Activated T-cell treated with anti-CD3 and anti-CD28 coated beads, Interleukin-2, amount 50 U/mL, for 24 hours (primary cell): ENCODE measurements at regions not wholly inside any gene's neighbourhood (a gene's known extent, or its start where the extent isn't known, plus 50 kb on each side); places are given as distances from the start of the nearest gene placed in this dataset.
"Not testable (repeated sequence)": the region's sequence is repeated elsewhere in the genome, so short reads cannot be mapped to it uniquely, and the experiment has no call there.

Experiments used
- DNase-seq: peaks from one replicate; pipeline ENCODE4 v3.0.0-alpha.2; 2020
- H3K27ac Mint-ChIP-seq: 2 replicates; pipeline ENCODE4 v1.8.0; 2020; ENCODE audit warnings: mild to moderate bottlenecking, mixed read lengths
- H3K27me3 Mint-ChIP-seq: 2 replicates; pipeline ENCODE4 v1.8.0; 2020; ENCODE audit warnings: mixed read lengths
- H3K36me3 Mint-ChIP-seq: 2 replicates; pipeline ENCODE4 v1.8.0; 2020; ENCODE audit warnings: low read depth, mixed read lengths
- H3K4me1 Mint-ChIP-seq: 2 replicates; pipeline ENCODE4 v1.8.0; 2020; ENCODE audit warnings: low read depth, mixed read lengths
- H3K4me3 Mint-ChIP-seq: 2 replicates; pipeline ENCODE4 v1.8.0; 2020; ENCODE audit warnings: mild to moderate bottlenecking, moderate library complexity, mixed read lengths
- H3K9me3 Mint-ChIP-seq: 2 replicates; pipeline ENCODE4 v1.8.0; 2020; ENCODE audit warnings: mixed read lengths

- peak; percentile 65 for DNase-seq
- Mint-ChIP-seq H3K36me3 (no peaks in the 10 kb centered on the region), H3K4me1 (peaks cover 11% of the 10 kb centered on the region), H3K4me3 (peak overlapping the region; percentile 79), H3K9me3 (no peaks in the 10 kb centered on the region), H3K27me3 (peaks cover 76% of the 10 kb centered on the region), H3K27ac (peak overlapping the region; percentile 63)
These were observed 118.4 kb upstream of the PRSS3 start for GRCh38 chr9:33676746-33677505.

GRCh38 chr9:33677506-33677809, 117.9 kb upstream of the PRSS3 start:
- no peak for DNase-seq
- peak overlapping the region; percentile 79 for H3K4me3 Mint-ChIP-seq
- H3K4me1 Mint-ChIP-seq = peaks cover 11% of the 10 kb centered on the region
- H3K36me3 Mint-ChIP-seq = no peaks in the 10 kb centered on the region
- no peaks in the 10 kb centered on the region for H3K9me3 Mint-ChIP-seq
- peak overlapping the region; percentile 63 for H3K27ac Mint-ChIP-seq
- H3K27me3 Mint-ChIP-seq = peaks cover 78% of the 10 kb centered on the region

- H3K36me3 Mint-ChIP-seq = no peaks in the 10 kb centered on the region
- H3K9me3 Mint-ChIP-seq = no peaks in the 10 kb centered on the region
- H3K4me1 Mint-ChIP-seq = peaks cover 11% of the 10 kb centered on the region
- H3K27ac Mint-ChIP-seq = no peak overlapping the region
- no peak overlapping the region for H3K4me3 Mint-ChIP-seq
- DNase-seq = no peak
- H3K27me3 Mint-ChIP-seq = peaks cover 77% of the 10 kb centered on the region
These were observed 117.4 kb upstream of the PRSS3 start for GRCh38 chr9:33677961-33678360.

GRCh38 chr9:33682551-33682950, 112.8 kb upstream of the PRSS3 start:
- H3K27ac Mint-ChIP-seq = no peak overlapping the region
- no peaks in the 10 kb centered on the region for H3K36me3 Mint-ChIP-seq
- no peak overlapping the region for H3K4me3 Mint-ChIP-seq
- no peaks in the 10 kb centered on the region for H3K9me3 Mint-ChIP-seq
- peaks cover 64% of the 10 kb centered on the region for H3K27me3 Mint-ChIP-seq
- H3K4me1 Mint-ChIP-seq = no peaks in the 10 kb centered on the region
- DNase-seq = no peak

- Mint-ChIP-seq H3K4me3 (no peak overlapping the region), H3K36me3 (no peaks in the 10 kb centered on the region), H3K27ac (no peak overlapping the region), H3K4me1 (no peaks in the 10 kb centered on the region), H3K9me3 (no peaks in the 10 kb centered on the region), H3K27me3 (peaks cover 53% of the 10 kb centered on the region)
- DNase-seq = no peak
These were observed 110.5 kb upstream of the PRSS3 start for GRCh38 chr9:33684831-33685230.

- DNase-seq = no peak
- H3K36me3 Mint-ChIP-seq = no peaks in the 10 kb centered on the region
- H3K4me1 Mint-ChIP-seq = peaks cover 4% of the 10 kb centered on the region
- no peak overlapping the region for H3K4me3 Mint-ChIP-seq
- H3K27me3 Mint-ChIP-seq = peaks cover 38% of the 10 kb centered on the region
- H3K27ac Mint-ChIP-seq = no peak overlapping the region
- no peaks in the 10 kb centered on the region for H3K9me3 Mint-ChIP-seq
These were observed 108.4 kb upstream of the PRSS3 start for GRCh38 chr9:33686942-33687341.

- DNase-seq = no peak
- no peak overlapping the region for H3K27ac Mint-ChIP-seq
- H3K27me3 Mint-ChIP-seq = peaks cover 30% of the 10 kb centered on the region
- H3K9me3 Mint-ChIP-seq = no peaks in the 10 kb centered on the region
- H3K36me3 Mint-ChIP-seq = no peaks in the 10 kb centered on the region
- H3K4me1 Mint-ChIP-seq = peaks cover 4% of the 10 kb centered on the region
- no peak overlapping the region for H3K4me3 Mint-ChIP-seq
These were observed 107.6 kb upstream of the PRSS3 start for GRCh38 chr9:33687779-33688178.

GRCh38 chr9:33690143-33690933, 105.0 kb upstream of the PRSS3 start:
- no peak overlapping the region for H3K4me3 Mint-ChIP-seq
- H3K27ac Mint-ChIP-seq = no peak overlapping the region

GRCh38 chr9:33695299-33695698, 100.1 kb upstream of the PRSS3 start:
- Mint-ChIP-seq H3K27me3 (peaks cover 28% of the 10 kb centered on the region), H3K9me3 (no peaks in the 10 kb centered on the region), H3K4me1 (peaks cover 13% of the 10 kb centered on the region), H3K27ac (no peak overlapping the region), H3K4me3 (no peak overlapping the region), H3K36me3 (no peaks in the 10 kb centered on the region)
- DNase-seq = no peak

More at GRCh38 chr9:33690143-33690933, 105.0 kb upstream of the PRSS3 start:
- H3K36me3 Mint-ChIP-seq = no peaks in the 10 kb centered on the region
- H3K9me3 Mint-ChIP-seq = no peaks in the 10 kb centered on the region
- peaks cover 29% of the 10 kb centered on the region for H3K27me3 Mint-ChIP-seq
- no peak for DNase-seq
- H3K4me1 Mint-ChIP-seq = peaks cover 6% of the 10 kb centered on the region

GRCh38 chr9:33695856-33696255, 99.5 kb upstream of the PRSS3 start:
- Mint-ChIP-seq H3K27ac (no peak overlapping the region), H3K4me3 (no peak overlapping the region), H3K36me3 (no peaks in the 10 kb centered on the region), H3K27me3 (peaks cover 28% of the 10 kb centered on the region), H3K9me3 (no peaks in the 10 kb centered on the region), H3K4me1 (peaks cover 10% of the 10 kb centered on the region)
- no peak for DNase-seq

GRCh38 chr9:33697171-33697570, 98.2 kb upstream of the PRSS3 start:
- Mint-ChIP-seq H3K36me3 (no peaks in the 10 kb centered on the region), H3K9me3 (no peaks in the 10 kb centered on the region), H3K4me1 (peaks cover 13% of the 10 kb centered on the region), H3K4me3 (no peak overlapping the region), H3K27me3 (peaks cover 28% of the 10 kb centered on the region), H3K27ac (no peak overlapping the region)
- DNase-seq = no peak

- Mint-ChIP-seq H3K27ac (no peak overlapping the region), H3K4me1 (peaks cover 13% of the 10 kb centered on the region), H3K4me3 (no peak overlapping the region), H3K36me3 (no peaks in the 10 kb centered on the region), H3K9me3 (no peaks in the 10 kb centered on the region), H3K27me3 (peaks cover 28% of the 10 kb centered on the region)
- DNase-seq = no peak
These were observed 97.1 kb upstream of the PRSS3 start for GRCh38 chr9:33698267-33698666.

GRCh38 chr9:33700940-33701339, 94.4 kb upstream of the PRSS3 start:
- not testable (repeated sequence) for H3K36me3 Mint-ChIP-seq, H3K9me3 Mint-ChIP-seq, H3K4me1 Mint-ChIP-seq, DNase-seq, H3K4me3 Mint-ChIP-seq, H3K27ac Mint-ChIP-seq
- H3K27me3 Mint-ChIP-seq = peaks cover 13% of the 10 kb centered on the region

GRCh38 chr9:33703430-33704102, 91.8 kb upstream of the PRSS3 start:
- peaks cover 3% of the 10 kb centered on the region for H3K4me1 Mint-ChIP-seq
- no peak overlapping the region for H3K4me3 Mint-ChIP-seq
- no peak overlapping the region for H3K27ac Mint-ChIP-seq
- no peak for DNase-seq
- no peaks in the 10 kb centered on the region for H3K36me3 Mint-ChIP-seq
- peaks cover 2% of the 10 kb centered on the region for H3K9me3 Mint-ChIP-seq
- H3K27me3 Mint-ChIP-seq = peaks cover 9% of the 10 kb centered on the region

- not testable (repeated sequence) for H3K4me1 Mint-ChIP-seq, H3K27ac Mint-ChIP-seq, H3K4me3 Mint-ChIP-seq, H3K36me3 Mint-ChIP-seq, H3K9me3 Mint-ChIP-seq, DNase-seq
- H3K27me3 Mint-ChIP-seq = peaks cover 11% of the 10 kb centered on the region
These were observed 89.9 kb upstream of the PRSS3 start for GRCh38 chr9:33705440-33705839.
